EH (cell line): ENCODE measurements at regions not wholly inside any gene's neighbourhood (a gene's known extent, or its start where the extent isn't known, plus 50 kb on each side); places are given as distances from the start of the nearest gene placed in this dataset.
"Not testable (repeated sequence)": the region's sequence is repeated elsewhere in the genome, so short reads cannot be mapped to it uniquely, and the experiment has no call there.

ENCODE experiments used
- DNase-seq: peaks from one replicate; pipeline ENCODE4 v3.0.0-alpha.2; 2015; ENCODE audit warnings: low read depth

DNA sequence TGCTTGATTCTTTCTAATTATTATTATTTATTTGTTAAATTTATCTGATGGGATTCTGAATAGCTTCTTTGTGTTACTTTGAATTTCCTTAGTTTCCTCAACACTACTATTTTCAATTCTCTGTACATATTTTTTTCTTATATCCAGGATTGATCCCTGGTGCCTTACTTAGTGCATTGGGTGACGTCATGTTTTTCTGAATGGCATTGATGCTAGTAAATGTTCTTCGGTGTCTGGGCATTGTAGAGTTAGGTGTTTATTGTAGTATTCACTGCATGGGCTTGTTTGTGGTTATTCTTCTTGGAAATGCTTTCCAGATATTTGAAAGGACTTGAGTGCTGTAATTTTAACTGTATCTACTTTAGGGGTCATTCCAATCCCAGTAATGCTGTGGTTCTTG lies 938.1 kb downstream of the FAM133A start:
- DNase-seq, result no peak

DNA sequence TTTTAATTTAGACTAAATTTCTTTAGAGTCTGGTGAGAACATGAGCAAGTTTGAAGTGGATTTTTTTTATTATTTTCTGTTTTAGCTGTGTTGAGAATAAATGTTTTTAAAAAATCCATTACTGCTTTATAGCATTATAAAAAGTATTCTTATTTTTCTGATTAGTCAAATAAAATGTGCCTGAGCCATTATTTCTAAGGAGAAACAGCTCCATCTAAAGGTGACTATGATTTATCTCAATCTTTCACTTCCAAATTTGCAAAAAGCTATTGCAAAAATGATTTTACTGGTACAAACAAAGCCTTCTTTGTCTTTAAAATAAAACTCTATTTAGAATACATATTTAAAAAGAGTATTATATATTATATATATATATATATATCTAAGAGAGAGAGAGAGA lies 959.2 kb downstream of the FAM133A start:
- no peak for DNase-seq

DNA sequence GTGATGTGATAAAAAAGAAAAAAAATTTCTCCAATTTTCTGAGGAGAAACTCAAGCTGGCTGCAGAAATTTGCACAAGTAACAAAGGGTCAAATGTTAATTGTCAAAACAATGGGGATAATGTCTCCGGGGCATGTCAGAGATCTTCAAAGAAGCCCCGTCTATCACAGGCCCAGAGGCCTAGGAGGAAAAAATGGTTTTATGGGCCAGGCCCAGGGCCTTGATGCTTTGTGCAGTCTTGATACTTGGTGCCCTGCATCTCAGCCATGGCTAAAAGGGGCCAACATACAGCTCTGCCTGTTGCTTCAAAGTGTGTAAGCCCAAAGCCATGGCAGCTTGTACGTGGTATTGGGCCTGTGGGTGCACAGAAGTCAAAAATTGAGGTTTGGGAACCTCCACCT lies 961.0 kb downstream of the FAM133A start:
- no peak for DNase-seq

DNA sequence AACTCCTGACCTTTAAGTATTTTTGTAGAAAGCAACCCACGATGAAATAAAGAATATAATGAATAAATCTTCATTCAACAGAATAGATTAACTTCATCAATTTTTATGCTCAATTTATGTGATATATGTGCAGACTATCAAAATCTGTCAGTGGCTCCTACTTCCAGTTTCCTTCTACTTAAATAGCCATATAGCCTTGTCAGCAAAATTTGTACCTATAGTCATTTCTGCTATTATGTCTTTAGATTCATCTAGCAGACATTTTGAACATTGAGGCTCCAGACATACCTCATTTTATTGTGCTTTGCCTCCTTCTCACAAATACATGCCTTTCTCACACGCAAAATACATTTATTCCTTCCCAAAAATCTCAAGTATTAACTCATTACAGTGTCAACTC lies 971.7 kb downstream of the FAM133A start:
- no peak for DNase-seq

DNA sequence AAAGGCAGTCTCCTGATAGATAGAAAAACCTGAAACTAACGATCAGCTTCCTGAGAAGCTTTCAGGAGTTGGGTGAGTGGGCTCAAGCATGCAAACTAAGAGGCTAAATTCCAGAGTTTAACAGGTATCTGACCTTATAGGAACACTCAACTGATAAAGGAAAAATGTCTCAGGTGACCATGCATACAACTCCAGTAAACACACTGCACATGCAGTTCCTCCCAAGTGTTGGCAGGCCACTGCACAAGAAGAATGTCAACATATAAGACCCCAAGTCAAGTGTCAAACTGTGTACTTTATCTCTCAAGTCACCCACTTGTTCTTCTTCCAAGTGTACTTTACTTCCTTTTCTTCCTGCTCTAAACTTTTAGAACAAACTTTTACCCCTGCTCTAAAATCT lies 981.2 kb downstream of the FAM133A start:
- DNase-seq, result no peak

GRCh38 chrX:94662689-94663088 lies 988.7 kb downstream of the FAM133A start:
- no peak for DNase-seq

DNA sequence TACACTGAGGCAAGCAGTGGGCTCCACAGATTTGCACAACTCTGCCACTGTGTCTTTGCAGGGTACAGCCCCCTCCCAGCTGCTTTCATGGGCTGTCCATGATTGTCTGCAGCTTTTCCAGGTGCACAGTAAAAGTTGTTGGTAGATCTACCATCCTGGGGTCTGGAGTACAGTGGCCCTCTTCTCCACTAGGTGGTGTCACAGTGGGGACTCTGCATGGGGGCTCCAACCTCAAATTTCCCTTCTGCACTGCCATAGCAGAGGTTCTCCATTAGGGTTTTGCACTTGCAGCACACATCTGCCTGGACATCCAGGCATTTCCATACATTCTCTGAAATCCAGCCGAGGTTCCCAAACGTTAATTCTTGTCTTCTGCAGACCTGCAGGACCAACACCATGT lies 1002.3 kb downstream of the FAM133A start:
- DNase-seq, result no peak

- no peak for DNase-seq
These were observed 1012.1 kb downstream of the FAM133A start for GRCh38 chrX:94686071-94686470.

DNA sequence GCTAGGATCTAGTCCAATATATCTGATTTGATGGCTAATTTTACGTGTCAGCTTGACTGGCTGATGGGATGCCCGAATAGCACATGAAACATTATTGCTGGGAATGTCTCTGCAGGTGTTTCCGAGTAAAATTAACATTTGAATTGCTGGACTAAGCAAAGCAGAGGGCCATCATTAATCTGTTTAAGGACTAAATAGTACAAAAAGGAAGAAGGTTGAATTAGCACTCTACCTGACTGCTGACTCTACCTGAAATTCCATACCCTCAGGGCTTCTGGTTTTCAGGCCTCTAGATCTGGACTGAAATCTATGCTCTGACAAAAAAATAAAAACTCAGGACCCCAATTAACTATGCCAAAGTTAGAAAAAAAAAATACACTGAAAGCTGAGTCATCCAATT lies 1021.9 kb downstream of the FAM133A start:
- DNase-seq, result no peak

GRCh38 chrX:94704348-94705256 lies 1030.6 kb downstream of the FAM133A start:
- not testable (repeated sequence) for DNase-seq

DNA sequence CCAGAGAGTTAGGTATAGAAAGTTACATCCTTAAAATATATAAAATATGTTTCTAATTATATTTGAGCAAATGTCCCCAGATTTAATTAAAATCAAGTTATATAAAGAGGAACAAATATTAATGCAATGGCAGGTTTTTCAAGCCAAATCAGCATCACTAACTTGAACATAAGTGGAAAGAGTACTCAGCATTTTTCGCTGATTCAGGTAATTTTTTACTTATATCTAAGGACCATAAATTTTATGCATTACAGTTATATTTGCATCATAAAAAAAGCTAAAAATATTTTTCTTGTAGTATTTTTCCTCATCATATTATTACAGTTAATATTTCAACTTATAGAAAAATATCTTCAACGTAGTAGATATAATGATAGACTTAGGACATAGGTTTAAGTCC lies 1047.4 kb downstream of the FAM133A start:
- no peak for DNase-seq

DNA sequence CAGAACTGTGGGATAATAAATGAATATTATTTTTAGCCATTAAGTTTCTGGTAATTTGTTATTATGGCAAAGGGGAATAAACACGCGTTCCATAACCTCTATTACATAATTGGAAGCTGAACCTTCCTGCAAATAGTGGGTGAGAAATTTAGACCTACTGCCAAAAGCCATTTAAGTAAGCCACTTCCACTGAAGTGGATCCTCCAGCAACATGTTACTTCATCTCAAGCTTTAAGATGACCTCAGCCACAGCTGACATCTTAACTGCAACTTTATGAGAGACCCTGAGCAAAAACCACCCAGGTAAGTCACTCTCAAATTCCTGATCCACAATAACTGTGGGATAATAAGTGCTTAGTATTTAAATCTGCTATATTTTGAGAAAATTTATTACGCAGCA lies 1048.6 kb downstream of the FAM133A start:
- DNase-seq, result no peak

DNA sequence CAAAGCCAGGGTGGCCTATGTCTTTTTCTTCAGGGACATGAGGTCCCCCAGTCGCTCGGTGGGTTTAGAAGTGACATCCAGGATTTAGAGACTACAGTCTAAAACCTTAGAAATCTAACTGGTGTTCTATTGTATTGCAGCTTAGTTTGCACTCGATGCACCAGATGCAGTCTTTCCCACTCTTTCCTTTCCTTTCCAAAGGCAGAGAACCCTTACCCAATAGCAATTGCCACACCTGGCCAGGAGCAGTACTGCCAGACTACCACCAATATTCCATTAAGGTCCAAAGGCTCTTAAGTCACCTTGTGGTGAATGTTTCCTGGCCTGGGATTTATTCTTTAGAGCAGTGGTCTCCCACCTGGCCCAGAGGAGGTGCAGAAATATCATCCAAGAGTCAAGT lies 1068.8 kb downstream of the FAM133A start:
- DNase-seq, result no peak

GRCh38 chrX:94743478-94743877 lies 1069.5 kb downstream of the FAM133A start:
- DNase-seq, result no peak

DNA sequence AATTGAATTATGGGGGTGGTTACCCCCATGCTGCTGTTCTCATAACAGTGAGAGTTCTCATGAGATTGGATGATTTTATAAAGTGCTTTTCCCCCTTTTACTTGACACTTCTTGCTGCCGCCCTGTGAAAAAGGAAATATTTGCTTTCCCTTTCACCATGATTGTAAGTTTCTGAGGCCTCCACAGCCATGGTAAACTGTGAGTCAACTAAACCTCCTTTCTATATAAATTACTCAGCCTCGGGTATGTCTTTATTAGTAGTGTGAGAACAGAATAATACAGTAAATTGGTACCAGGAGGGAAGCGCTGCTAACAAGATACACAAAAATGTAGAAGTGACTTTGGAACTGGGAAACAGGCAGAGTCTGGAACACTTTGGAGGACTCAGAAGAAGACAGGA lies 1070.8 kb downstream of the FAM133A start:
- DNase-seq, result no peak

DNA sequence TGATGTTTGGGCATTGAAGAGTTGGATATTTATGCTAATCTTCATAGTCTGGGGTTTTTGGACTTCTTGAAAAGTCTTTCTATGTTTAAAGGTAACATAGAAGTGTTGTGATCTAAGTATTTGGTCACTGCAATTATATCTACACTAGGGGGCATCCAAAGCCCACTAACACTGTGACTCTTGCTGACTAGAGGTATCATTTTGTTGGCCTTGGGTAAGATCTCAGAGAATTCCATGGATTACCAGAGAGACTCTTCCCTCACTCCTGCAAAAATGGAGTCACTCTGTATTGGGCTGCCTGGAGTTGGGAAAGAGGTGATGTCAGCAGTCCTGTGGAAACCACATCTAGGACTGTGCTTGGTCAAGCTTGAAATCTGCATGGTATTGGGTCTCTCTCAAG lies 1077.6 kb downstream of the FAM133A start:
- no peak for DNase-seq

DNA sequence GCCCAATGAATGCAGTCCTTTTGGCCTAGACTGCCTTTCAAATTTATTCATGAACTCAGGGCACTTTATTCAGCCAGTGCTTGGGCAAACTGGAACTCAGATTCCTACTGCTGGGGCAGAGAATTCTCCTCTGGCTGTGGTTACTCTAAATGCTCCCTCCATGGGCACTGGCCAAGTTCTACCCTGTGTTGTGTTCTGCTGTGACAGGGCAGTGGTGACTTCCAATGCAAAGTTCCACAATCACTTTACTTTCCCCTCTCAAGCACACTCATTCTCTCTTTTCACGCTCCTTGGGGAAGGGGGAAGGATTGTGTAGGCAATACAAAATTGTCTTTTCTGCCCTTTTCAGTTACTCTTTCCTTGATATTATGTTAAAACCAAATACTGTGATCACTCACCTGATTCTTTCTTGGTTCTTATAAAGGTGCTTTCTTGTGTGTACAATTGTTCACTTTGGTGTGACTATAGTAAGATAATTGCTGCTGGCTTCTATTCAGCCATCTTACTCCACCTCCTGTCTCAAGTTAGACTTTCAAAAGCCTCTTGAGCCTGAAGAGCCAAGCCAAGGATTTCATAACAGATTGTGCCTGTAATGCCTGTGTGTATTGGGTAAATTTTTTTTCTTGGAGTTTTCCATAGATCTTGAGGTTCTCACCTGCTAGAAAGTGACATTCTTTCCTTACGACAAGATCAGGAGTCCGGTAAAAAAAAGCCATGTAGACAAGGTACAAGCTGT lies 1078.6 kb downstream of the FAM133A start:
- DNase-seq, result no peak

DNA sequence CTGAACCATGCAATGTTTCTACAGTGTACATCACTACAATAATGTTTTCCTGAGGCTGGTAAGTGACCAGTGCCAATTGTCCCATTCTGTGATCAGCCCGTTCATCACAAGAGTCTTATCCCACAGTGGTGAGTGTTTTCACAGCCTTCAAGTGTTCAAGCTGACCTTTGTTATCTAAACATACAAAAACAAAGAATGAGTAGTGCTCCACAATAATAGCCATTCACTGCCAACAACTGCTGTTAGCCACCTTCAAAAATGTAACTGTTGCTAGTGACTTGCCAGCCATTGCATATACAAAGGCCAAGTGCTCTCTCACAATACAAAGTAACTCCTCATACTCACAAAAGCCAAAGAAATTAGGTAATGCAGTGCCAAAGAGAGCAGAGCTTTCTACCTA lies 1084.1 kb downstream of the FAM133A start:
- DNase-seq, result no peak

DNA sequence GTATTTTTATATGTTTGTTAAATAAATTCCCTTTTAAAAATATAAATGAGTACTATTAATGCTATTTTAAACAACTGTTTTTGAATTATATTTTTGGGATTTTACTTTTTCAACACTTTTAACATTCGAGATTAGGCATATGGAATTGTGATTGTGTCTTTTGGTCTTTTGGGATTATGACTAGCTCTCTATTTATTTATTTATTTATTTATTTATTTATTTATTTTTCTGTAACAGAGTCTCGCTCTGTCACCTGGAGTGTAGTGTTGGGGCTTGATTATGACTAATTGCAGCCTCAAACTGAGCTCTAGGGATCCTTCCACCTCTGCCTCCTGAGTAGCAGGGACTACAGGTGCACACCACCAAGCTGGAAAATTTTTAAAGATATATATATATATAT lies 1101.6 kb downstream of the FAM133A start:
- DNase-seq, result no peak

GRCh38 chrX:94813541-94813940 lies 1139.5 kb downstream of the FAM133A start:
- no peak for DNase-seq

DNA sequence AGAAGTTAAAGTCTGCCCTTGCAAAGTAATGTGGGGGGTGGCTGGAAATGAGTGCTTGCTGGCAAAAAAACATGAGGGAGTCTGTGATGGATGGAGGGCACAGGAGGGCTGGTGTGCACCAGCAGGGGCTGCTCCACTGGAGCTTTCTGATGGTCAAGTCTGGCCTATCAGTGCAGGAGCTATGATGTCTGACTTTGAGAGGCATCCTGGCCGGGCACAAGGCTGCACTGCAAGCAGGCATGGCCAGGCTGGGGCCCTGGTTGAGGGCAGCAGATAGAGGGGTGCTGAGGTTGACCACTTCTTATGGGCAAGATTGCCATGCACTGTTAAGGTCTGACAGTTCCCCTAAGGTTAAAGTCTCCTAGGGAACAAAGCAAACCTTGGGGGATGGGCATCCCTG lies 1140.2 kb downstream of the FAM133A start:
- DNase-seq, result no peak

- DNase-seq, result no peak
These were observed 1156.7 kb downstream of the FAM133A start for GRCh38 chrX:94830717-94831116.

DNA sequence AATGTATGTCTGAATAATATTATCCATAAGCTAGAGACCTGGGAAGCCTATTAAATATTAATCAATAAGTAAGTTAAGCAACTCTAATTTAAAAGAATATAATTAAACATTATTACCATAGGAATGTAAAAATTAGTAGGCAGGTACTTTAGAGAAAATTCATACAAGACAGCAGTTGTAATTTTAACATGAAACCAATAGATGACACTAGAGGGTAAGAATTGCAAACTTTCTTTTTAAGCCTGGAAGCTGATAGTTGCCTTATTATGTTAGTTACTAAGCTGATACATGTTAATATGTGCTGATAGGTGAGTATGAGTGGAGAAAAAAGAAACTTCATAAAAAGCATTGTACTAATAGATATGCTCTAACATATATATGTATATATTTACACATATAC lies 1157.4 kb downstream of the FAM133A start:
- DNase-seq, result peak; percentile 11

DNA sequence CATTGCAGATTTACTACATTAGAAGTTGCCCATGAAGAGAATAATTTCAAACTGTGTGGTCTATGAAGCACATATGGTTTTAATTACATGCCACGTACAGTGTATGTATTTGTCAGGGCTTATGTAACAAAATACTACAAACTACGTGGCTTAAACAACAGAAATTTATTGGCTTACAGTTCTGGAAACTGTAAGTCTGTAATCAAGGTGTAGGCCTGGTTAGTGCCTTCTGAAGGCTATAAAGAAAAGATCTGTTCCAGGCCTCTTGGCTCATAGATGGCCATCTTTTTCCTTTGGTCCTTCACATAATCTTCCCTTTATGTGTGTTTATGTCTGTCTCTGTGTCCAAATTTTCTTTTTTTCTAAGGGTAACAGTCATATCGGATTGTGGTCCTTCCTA lies 1160.2 kb downstream of the FAM133A start:
- no peak for DNase-seq
